ENCODE measurements at regions not wholly inside any gene's neighbourhood (a gene's known extent, or its start where the extent isn't known, plus 50 kb on each side); places are given as distances from the start of the nearest gene placed in this dataset.
"Not testable (repeated sequence)": the region's sequence is repeated elsewhere in the genome, so short reads cannot be mapped to it uniquely, and the experiment has no call there.

- ATAC-seq (peak; percentile 69), DNase-seq (ENCODE audit: low spot score) (peak; percentile 81)
Observed at GRCh38 chr2:234863043-234863934, 88.5 kb upstream of the SH3BP4 start.

GRCh38 chr2:234861841-234862735 is 89.7 kb upstream of the SH3BP4 start:
- DNase-seq (ENCODE audit: low spot score) (no peak), ATAC-seq (no peak)

GRCh38 chr2:234859330-234859872 is 92.4 kb upstream of the SH3BP4 start:
- peak; percentile 70 for ATAC-seq
- not testable (repeated sequence) for DNase-seq (ENCODE audit: low spot score)

- no peak for DNase-seq (ENCODE audit: low spot score)
- no peak for ATAC-seq
Observed at GRCh38 chr2:234858790-234859329, 93.0 kb upstream of the SH3BP4 start.

GRCh38 chr2:234858145-234858544 is 93.7 kb upstream of the SH3BP4 start:
- no peak for DNase-seq (ENCODE audit: low spot score)
- ATAC-seq, result no peak

GRCh38 chr2:234853729-234854128 is 98.1 kb upstream of the SH3BP4 start:
- no peak for DNase-seq (ENCODE audit: low spot score)
- ATAC-seq, result no peak

- no peak for ATAC-seq
- no peak for DNase-seq (ENCODE audit: low spot score)
Observed at GRCh38 chr2:234852941-234853340, 98.9 kb upstream of the SH3BP4 start.

DNA sequence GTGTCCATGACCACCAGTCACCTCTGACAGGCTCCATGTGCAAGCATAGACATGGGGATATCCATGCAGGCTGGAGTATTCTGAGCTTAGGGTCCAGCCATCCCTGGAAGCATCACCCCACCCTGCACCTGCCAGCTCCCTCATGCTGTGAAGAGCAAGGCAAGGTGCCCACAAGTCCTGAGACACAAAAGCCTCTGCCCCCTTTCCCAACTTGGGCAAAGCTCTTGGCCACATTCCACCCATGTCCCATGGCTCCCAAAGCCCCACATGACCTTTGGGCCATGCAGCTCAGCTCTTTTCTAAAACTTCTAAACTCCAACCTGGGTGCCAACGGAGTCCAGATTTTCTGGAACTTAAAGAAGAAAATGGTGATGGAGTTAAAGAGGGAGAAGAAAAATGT is 99.8 kb upstream of the SH3BP4 start:
- DNase-seq (ENCODE audit: low spot score) (no peak), ATAC-seq (no peak)

- ATAC-seq, result no peak
- DNase-seq (ENCODE audit: low spot score), result no peak
Observed at GRCh38 chr2:234851451-234851850, 100.4 kb upstream of the SH3BP4 start.

DNA sequence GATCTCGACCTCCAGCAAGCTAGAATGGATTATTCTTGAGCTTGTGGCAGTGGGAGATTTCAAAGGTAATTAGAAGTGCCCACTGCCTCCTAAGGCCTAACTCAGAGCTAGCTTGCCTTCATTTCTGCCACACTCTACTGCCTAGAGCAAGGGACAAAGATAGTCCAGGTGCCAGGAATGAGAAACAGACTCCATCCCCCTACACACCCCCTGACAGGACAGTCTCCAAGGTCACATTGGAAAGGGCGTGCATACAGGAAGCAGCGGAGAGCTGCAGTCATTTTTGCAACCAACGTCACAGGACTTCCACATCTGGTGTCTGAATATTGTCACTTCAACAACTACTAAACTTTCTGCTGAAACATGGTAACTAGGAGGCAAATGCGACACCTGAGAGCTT is 101.0 kb upstream of the SH3BP4 start:
- DNase-seq (ENCODE audit: low spot score), result no peak
- no peak for ATAC-seq

DNA sequence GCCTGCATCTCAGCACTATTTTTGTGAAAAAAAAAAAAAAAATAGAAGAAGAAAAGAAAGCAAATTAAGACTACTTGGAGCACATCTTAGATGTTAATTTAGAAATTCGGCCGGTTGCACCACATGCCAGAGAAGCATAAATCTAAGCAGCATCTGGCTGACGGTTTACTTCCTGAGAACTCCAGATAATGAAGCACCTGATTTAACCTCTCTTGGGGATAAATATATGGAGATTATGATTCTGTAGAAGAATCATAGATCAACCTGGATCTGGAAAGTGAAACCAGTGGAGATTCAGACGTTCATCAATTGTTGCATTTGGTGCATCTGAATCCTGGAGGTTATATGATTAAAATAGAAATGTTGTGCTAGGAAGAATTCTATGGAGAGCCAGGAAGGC is 102.1 kb upstream of the SH3BP4 start:
- no peak for DNase-seq (ENCODE audit: low spot score)
- no peak for ATAC-seq

DNA sequence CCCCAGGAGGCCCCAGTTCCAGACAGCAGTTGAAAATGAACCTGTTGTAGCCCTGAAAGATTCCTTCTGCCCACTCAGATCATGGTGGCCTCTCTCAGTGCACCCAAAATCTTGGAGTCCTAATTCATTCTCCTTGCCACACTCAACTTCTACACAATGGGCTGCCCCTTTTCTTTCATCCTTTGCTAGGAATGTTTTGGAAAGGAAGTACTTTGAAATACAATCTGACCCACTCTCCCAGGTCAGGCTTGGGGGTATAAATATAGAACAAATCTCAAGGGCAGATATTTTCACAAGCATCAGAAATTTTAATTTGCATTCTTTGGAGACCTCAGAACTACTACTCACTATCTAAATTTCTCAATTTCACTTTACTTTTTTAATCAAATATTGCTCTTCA is 103.2 kb upstream of the SH3BP4 start:
- ATAC-seq, result no peak

DNA sequence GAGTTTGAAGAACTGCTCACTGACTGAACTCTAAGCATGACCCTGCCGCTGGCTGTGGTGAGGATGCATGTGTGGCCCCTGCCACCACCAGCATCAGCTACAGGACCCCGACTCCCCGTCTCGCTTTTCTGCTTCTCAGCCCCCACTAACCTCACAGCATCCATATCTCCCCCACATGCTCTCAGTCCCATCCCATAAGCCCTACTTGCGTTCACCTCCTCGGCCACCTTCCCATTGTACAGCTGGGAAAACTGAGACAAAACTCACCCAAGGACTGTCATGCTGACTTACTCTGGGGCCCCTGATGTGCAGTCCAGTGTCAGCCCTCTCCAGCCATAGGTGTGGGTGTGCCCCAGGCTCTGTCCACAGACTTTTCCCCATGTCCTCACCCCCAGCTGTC is 104.2 kb upstream of the SH3BP4 start:
- DNase-seq (ENCODE audit: low spot score), result no peak
- no peak for ATAC-seq

More for the DNA sequence above, 103.2 kb upstream of the SH3BP4 start:
- DNase-seq (ENCODE audit: low spot score), result no peak

- DNase-seq (ENCODE audit: low spot score), result no peak
- no peak for ATAC-seq
Observed at GRCh38 chr2:234847364-234847635, 104.5 kb upstream of the SH3BP4 start.

- DNase-seq (ENCODE audit: low spot score) (peak; percentile 80), ATAC-seq (peak; percentile 60)
Observed at GRCh38 chr2:234846599-234847363, 105.0 kb upstream of the SH3BP4 start.

DNA sequence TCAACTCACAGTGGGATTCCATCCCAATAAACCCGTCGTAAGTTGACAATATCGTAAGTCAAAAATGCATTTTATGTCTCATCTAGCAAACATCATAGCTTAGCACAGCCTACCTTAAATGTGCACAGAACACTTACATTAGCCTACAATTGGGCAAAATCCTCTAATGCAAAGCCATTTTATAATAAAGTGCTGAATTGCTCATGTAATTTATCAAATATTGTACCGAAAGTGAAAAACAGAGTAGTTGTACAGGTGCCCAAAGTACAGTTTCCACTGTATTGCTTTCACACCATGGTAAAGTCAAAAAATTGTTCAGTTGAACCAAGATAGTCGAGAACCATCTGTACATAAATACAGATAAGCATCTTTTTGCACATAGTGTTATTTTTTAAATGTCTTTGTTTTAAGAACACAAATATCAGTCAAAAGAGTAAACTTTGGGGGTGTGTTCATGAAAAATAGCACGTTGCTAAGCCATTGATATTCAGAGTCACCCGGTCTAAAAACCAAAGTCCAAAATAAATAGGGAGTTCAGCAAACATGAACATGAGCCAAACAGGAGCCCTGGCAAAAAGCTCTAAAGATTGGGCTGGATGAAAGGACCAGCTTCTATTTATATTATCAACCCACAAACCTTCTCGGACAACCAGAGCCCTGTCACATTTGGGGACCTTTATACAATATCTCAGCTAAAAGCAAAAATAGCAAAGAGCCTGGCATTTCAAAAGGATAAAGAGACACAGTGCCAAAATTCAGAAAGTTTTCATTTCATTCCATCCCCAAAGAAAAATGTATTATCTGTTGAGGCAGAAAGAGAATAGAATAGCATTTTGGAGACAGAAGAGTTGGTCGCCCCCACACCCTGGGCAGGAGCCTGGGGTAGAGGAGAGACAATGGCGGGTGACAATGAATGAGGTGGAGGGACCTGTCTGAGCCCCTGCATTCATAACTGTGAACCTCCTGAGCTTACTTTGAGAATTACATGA is 105.9 kb upstream of the SH3BP4 start:
- ATAC-seq (peak; percentile 68), DNase-seq (ENCODE audit: low spot score) (peak; percentile 75)

DNA sequence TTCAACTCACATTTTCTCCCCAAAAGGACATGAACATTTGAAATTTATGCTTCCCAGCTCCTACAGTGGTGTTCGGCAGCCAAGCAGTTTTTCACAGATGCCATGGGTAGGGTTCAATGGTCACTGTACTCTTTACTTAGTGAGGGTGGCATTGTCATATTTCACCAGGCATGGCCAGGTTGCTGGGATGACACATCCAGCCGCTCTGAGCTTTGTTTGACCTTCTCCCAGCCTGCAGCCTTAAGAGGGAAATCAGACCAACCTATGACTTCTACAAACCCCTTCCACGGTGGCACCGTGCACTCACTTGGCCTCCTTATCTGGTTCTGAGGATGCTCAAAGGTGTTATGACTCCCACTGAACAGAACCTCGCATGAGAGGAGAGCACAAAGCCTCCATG is 108.4 kb upstream of the SH3BP4 start:
- ATAC-seq (peak; percentile 82), DNase-seq (ENCODE audit: low spot score) (peak; percentile 80)

DNA sequence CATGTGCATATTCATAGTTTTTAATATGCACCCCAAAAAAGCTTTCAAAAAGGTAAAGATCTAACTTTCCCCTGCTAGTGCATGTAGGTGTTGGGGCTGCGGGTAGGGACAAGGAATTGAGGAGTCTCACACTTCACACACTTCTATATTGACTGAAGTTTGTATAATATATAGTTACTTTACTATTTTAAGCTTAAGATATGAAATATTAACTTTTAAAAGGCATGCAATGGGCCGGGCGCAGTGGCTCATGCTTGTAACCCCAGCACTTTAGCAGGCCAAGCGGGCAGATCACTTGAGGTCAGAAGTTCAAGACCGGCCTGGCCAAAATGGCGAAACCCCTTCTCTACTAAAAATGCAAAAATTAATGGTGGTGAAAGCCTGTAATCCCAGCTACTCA is 109.1 kb upstream of the SH3BP4 start:
- ATAC-seq (no peak), DNase-seq (ENCODE audit: low spot score) (no peak)

DNA sequence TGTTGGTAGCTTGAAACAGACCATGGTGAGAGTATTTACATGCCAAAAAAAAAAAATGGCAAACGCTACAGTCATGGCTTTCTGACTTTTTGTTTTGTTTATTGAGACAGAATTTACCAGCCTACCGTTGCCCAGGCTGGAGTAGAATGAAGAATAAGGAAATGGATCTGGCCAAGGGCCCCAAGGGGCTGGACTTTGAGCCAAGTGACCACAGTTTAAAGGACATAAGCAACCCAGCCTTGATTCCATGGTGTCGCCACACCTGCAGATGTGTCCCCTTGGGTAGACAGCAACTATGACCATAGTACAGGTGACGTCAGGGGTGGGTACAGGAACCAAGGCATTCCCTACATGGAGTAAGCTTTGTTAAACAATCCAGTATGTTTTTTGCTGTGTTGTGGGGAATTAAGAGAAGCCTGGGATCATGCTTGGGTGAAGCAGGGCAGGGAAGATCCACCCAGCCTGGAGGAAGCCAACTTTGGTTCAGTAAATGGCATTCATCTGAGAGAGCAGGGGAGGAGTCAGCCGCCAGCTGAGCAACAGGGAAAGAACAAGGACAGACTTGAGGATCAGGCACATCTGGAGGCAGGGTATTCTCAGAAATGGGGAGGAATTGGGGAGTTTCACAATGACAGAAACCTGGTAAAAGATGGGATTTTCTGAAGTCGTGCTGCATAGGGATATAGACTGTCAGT is 110.3 kb upstream of the SH3BP4 start:
- ATAC-seq, result no peak
- no peak for DNase-seq (ENCODE audit: low spot score)

Measured in left lobe of liver (tissue), 2 donors.